Bronchial epithelial cell (primary cell): ENCODE measurements at regions not wholly inside any gene's neighbourhood (a gene's known extent, or its start where the extent isn't known, plus 50 kb on each side); places are given as distances from the start of the nearest gene placed in this dataset.

ENCODE experiments used
- DNase-seq: peaks from one replicate; pipeline ENCODE4 v3.0.0-alpha.2; 2010; ENCODE audit warnings: low read depth
- FAIRE-seq: peaks from 2 replicates; lab custom pipeline; 2011; peaks lifted over from hg19 to GRCh38; lab: Jason Lieb, UNC
- H3K27me3 ChIP-seq: 2 replicates; pipeline ENCODE4 v1.5.1; 2011; ENCODE audit warnings: low read length; ENCODE audit not compliant: control insufficient read depth, insufficient read depth
- H3K36me3 ChIP-seq: 2 replicates; pipeline ENCODE4 v1.5.1; 2011; ENCODE audit warnings: low read length; ENCODE audit not compliant: control insufficient read depth, insufficient read depth
- H3K4me3 ChIP-seq: 2 replicates; pipeline ENCODE4 v1.5.1; 2011; ENCODE audit warnings: mild to moderate bottlenecking, low read depth, low read length, control low read depth
- CTCF ChIP-seq: IDR thresholded peaks from 2 replicates; pipeline ENCODE4 v1.5.1; 2011; ENCODE audit warnings: mild to moderate bottlenecking, moderate library complexity, low read length, control low read depth, inconsistent platforms; ENCODE audit not compliant: insufficient read depth, severe bottlenecking

GRCh38 chr13:27847669-27848068 is 55.4 kb downstream of the GSX1 start:
- FAIRE-seq (no peak), DNase-seq (no peak)
- TF ChIP-seq CTCF = no peak
- H3K36me3 ChIP-seq = no peaks in the 10 kb centered on the region
- peaks cover 2% of the 10 kb centered on the region for H3K27me3 ChIP-seq
- no peak overlapping the region for H3K4me3 ChIP-seq

GRCh38 chr13:27851096-27851850 is 59.0 kb downstream of the GSX1 start:
- FAIRE-seq (no peak), DNase-seq (no peak)
- no peaks in the 10 kb centered on the region for H3K36me3 ChIP-seq
- no peak for TF ChIP-seq CTCF
- peaks cover 4% of the 10 kb centered on the region for H3K27me3 ChIP-seq
- no peak overlapping the region for H3K4me3 ChIP-seq

- TF ChIP-seq CTCF = no peak
- Histone ChIP-seq H3K4me3 (no peak overlapping the region), H3K36me3 (no peaks in the 10 kb centered on the region), H3K27me3 (peaks cover 4% of the 10 kb centered on the region)
- DNase-seq = no peak
- FAIRE-seq = no peak
These were observed 60.2 kb downstream of the GSX1 start for GRCh38 chr13:27852491-27852890.

- peaks cover 4% of the 10 kb centered on the region for H3K27me3 ChIP-seq
- FAIRE-seq = no peak
- H3K36me3 ChIP-seq = no peaks in the 10 kb centered on the region
- no peak for TF ChIP-seq CTCF
- H3K4me3 ChIP-seq = no peak overlapping the region
- DNase-seq = no peak
These were observed 61.1 kb downstream of the GSX1 start for GRCh38 chr13:27853335-27853734.

- FAIRE-seq = no peak
- DNase-seq = no peak
- Histone ChIP-seq H3K27me3 (peaks cover 4% of the 10 kb centered on the region), H3K36me3 (no peaks in the 10 kb centered on the region), H3K4me3 (no peak overlapping the region)
- no peak for TF ChIP-seq CTCF
These were observed 61.6 kb downstream of the GSX1 start for GRCh38 chr13:27853861-27854260.

- Histone ChIP-seq H3K36me3 (no peaks in the 10 kb centered on the region), H3K27me3 (peaks cover 4% of the 10 kb centered on the region), H3K4me3 (no peak overlapping the region)
- no peak for DNase-seq
- no peak for FAIRE-seq
- TF ChIP-seq CTCF = no peak
These were observed 62.3 kb downstream of the GSX1 start for GRCh38 chr13:27854606-27855005.
